Retina (tissue), 1 donor: ENCODE measurements at regions not wholly inside any gene's neighbourhood (a gene's known extent, or its start where the extent isn't known, plus 50 kb on each side); places are given as distances from the start of the nearest gene placed in this dataset.

Experiments
- DNase-seq: peaks from one replicate; pipeline ENCODE4 v3.0.0-alpha.2; 2016

DNA sequence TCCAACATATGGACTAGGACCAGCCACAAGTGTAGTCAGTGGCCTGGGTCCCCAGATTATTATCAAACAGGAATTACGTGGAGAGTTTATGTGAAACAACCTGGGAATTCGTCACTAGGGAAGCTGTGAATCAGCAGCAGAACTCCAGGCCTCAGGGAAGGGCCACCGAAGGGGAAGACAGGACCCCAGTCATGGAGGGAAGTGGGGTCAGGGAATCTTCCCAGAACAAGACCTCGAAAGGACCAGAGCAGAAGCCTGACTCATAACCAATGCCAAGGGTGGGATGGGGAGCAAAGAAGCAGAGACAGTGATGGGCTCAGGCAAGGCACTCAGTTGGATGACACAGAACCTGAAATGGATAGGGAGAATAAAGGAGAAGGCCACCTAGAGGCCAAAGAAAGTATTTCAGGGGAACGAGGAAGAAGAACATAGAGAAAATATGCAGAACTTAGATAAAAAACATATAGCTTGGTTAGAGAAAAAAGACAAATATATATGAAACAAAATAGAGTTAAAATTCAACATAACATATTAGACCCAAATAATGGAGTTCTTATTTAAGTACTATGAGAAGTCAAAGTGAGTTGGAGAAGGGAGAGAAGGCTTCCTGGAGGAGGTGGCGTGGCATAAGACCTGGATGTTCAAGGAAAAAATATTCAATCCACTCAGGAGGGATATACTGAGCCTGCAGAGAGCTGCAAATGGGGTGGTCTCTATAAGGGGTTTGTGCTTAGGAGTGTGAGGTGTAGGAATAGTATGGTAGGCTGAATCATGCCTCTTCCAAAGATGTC lies 66.7 kb upstream of the CAST start:
- DNase-seq, result no peak

DNA sequence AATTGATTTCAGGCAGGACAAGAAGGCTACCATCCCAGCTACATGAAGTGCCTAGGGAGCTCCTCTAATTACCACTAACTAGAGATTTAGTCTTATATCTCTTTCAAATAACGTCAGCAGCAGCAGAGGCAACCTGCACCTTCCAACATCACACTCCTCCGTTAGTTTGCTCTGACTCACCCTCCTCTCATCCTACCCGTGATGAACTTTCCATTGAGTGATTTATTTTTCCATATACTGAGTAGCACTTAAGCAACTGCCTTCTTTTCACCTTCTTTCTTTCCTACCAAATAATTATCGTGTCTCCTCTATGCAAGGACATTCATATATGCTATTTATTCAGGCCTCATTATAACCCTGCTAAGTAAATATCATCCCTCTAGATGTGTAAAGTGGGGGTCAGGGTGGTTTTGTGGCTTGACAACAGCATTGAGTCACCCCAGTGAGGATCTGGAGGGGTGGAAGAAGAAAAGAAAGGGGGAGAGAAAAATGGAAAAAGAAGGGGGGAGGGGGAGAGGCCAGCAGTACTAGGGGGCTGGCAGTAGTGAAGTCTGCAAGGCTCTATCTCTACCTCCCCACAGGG lies 64.6 kb upstream of the CAST start:
- no peak for DNase-seq

DNA sequence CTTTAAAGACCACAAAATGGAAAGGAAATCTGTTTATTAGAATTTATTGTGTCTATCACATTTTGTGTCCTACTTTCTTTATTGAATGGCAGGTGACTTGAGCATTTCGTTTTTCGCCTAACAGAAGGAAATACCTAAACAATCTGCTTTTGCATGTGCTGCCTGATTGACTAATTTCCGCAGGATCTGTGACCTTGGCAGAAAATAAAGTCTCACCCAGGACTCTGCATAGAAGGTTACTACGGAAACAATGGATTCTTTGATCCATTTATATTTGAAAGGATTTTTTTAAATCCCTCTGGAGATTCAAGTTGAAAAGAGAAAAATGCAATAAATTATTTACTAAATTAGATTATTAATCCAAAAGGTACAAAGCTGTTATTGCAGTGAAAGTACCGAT lies 61.0 kb upstream of the CAST start:
- DNase-seq, result no peak

DNA sequence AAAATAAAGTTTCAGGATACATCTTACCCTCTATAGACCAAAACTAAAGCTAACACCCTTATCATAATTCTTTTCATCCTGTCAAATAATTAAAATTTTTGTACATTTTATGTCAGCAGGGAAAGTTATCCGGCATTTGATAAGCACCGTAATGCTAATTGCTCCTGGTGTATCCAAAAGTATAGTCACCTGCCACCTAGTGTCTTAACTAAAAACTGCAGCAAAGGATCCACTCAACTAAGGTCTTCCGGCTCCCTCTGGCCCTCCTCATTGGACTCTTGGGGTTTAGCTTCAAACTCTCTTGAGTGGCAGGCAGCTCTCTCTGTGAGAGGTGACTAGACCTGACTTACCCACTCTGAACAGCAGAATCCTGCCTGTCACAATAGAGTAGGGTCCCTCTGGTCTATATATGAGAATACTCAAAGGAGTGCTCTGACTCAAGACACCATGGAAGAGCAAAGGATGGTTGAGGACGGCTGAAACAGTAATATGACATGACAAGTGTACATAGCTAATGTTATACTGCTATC lies 60.4 kb upstream of the CAST start:
- DNase-seq, result peak; percentile 65

DNA sequence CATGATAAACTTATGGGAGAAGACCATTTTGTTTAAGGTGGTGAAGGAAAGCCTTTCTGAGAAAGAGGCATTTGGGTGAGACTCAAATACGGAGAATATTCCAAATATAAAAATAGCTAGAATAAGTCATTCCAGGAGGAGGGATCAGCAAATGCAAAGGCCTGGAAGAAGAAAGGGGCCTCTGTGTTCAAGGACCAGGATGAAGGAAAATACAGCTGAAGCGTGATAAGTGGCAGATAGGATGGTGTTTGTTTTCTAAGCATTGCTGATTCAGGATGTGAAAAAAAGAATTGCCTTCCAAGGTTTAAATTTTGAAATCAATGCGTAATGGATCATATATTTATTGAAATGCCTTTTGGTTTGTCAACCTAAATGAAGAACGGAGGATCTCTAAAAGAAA lies 59.4 kb upstream of the CAST start:
- DNase-seq, result no peak

DNA sequence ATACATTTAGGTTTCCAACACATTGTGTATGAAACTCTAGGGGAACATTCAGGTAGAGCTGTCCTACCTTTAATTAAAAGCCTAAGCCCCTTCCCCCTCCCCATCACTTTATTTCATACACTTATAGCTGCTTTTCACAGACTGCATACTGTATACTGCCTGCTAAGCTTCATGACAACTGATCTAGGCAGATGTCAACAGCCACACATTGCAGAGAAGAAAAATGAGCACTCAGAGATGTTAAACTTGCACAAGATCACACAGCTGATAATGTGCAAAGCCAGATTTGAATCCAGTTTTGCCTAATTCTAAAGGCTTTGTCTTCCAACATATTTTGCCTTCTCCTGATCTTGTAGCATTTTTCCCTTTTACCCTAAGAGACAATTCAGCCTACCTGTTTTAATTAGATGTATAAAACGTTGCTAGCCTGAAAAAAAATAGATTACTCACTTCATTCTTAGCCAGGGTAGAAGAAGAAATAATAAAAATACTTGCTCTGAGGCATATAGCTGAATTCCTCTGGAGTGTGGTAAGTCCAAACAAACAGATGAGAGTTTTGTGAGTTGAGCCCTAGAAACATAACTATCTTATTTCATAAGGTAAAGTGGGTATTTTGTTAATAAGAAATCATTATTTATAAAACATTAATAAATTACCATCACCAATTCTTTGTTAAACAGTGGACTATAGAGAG lies 56.9 kb upstream of the CAST start:
- DNase-seq, result no peak

DNA sequence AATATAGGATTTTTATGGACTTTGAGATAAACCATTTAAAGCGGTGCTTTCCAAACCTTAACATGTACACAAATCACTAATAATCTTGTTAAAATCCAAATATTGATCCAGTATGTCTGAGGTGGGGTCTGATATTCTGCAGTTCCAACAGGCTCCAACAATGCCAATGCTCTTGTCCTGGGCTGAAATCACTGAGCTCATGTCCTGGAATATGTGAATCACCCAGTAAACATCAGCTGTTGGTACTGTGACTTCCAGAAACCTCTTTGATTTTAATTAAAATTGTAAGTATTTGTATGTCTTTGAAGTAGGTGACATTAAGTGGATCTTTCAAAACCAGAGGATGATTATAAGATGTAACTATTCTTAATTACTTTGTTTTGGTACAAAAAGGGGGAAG lies 52.8 kb upstream of the CAST start:
- DNase-seq, result no peak

DNA sequence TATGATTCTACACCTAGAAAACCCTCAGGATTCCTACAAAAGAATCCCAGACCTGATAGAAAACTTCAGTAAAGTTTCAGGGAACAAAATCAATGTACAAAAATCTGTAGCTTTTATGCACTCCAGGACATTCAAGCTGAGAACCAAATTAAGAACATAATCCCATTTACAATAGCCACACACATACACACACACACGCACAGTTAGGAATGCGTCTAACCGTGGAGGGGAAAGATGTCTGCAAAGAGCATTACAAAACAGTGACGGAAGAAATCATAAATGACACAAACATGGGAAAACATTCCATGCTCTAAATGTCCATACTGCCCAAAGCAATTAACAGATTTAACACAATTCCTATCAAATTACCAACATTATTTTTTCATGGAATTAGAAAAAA lies 51.4 kb upstream of the CAST start:
- no peak for DNase-seq

DNA sequence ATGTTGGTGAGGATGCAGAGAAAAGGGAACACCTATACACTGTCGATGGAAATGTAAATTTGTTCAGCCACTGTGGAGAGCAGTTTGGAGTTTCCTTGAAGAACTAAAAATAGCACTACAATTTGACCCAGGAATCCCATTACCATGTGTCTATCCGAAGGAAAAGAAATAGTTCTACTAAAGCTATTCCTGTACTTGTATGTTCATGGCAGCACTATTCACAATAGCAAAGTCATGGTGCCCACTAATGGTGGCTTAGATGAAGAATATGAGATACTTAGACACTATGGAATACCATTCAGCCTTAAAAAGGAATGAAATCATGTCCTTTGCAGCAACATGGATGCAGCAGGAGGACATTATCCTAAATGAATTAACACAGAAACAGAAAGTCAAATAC lies 50.2 kb upstream of the CAST start:
- no peak for DNase-seq
